Parathyroid adenoma (tissue), 2 donors: ENCODE measurements at regions not wholly inside any gene's neighbourhood (a gene's known extent, or its start where the extent isn't known, plus 50 kb on each side); places are given as distances from the start of the nearest gene placed in this dataset.

ENCODE experiments used
- H2AFZ ChIP-seq: fragments of 300-600 bp; sonication (generic); one replicate; pipeline ENCODE4 v1.7.0; 2017; ENCODE audit warnings: antibody characterized with exemption, mild to moderate bottlenecking
- H3K27ac ChIP-seq: fragments of 300-600 bp; sonication (generic); one replicate; pipeline ENCODE4 v1.7.0; 2017
- H3K27me3 ChIP-seq: fragments of 300-600 bp; sonication (generic); one replicate; pipeline ENCODE4 v1.7.0; 2017; ENCODE audit warnings: low read length; ENCODE audit not compliant: control insufficient read depth, insufficient read depth
- H3K36me3 ChIP-seq: fragments of 300-600 bp; sonication (generic); one replicate; pipeline ENCODE4 v1.7.0; 2017; ENCODE audit warnings: low read length; ENCODE audit not compliant: control insufficient read depth, insufficient read depth
- H3K4me1 ChIP-seq: fragments of 300-600 bp; sonication (generic); one replicate; pipeline ENCODE4 v1.7.0; 2017; ENCODE audit warnings: control low read depth
- H3K4me2 ChIP-seq: fragments of 300-600 bp; sonication (generic); one replicate; pipeline ENCODE4 v1.7.0; 2017; ENCODE audit warnings: low read length
- H3K4me3 ChIP-seq: fragments of 300-600 bp; sonication (generic); one replicate; pipeline ENCODE4 v1.7.0; 2017; ENCODE audit warnings: low read depth, low read length
- H3K79me2 ChIP-seq: fragments of 300-600 bp; sonication (generic); one replicate; pipeline ENCODE4 v1.7.0; 2017; ENCODE audit warnings: control low read depth
- H3K9ac ChIP-seq: fragments of 300-600 bp; sonication (generic); one replicate; pipeline ENCODE4 v1.7.0; 2017; ENCODE audit warnings: mild to moderate bottlenecking
- H3K9me3 ChIP-seq: fragments of 300-600 bp; sonication (generic); one replicate; pipeline ENCODE4 v1.7.0; 2017; ENCODE audit warnings: low read length; ENCODE audit not compliant: control insufficient read depth
- TF ChIP-seq, protein P1 (sequence below): fragments of 300-600 bp; sonication (generic); IDR thresholded peaks from one replicate; pipeline ENCODE4 v1.7.0; 2017; ENCODE audit warnings: antibody characterized with exemption, mild to moderate bottlenecking
- donor health status: primary hyperparathyroidism.

- Histone ChIP-seq H3K9me3 (no peaks in the 10 kb centered on the region), H3K79me2 (no peaks in the 10 kb centered on the region), H3K4me3 (no peak overlapping the region), H3K27ac (no peak overlapping the region), H2AFZ (no peak overlapping the region), H3K27me3 (no peaks in the 10 kb centered on the region), H3K9ac (no peak overlapping the region), H3K36me3 (no peaks in the 10 kb centered on the region), H3K4me1 (no peaks in the 10 kb centered on the region), H3K4me2 (no peak overlapping the region)
- TF ChIP-seq, protein P1, sequence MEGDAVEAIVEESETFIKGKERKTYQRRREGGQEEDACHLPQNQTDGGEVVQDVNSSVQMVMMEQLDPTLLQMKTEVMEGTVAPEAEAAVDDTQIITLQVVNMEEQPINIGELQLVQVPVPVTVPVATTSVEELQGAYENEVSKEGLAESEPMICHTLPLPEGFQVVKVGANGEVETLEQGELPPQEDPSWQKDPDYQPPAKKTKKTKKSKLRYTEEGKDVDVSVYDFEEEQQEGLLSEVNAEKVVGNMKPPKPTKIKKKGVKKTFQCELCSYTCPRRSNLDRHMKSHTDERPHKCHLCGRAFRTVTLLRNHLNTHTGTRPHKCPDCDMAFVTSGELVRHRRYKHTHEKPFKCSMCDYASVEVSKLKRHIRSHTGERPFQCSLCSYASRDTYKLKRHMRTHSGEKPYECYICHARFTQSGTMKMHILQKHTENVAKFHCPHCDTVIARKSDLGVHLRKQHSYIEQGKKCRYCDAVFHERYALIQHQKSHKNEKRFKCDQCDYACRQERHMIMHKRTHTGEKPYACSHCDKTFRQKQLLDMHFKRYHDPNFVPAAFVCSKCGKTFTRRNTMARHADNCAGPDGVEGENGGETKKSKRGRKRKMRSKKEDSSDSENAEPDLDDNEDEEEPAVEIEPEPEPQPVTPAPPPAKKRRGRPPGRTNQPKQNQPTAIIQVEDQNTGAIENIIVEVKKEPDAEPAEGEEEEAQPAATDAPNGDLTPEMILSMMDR, result no peak
These were observed 256.9 kb downstream of the GPATCH2 start for GRCh38 chr1:217373761-217374701.

DNA sequence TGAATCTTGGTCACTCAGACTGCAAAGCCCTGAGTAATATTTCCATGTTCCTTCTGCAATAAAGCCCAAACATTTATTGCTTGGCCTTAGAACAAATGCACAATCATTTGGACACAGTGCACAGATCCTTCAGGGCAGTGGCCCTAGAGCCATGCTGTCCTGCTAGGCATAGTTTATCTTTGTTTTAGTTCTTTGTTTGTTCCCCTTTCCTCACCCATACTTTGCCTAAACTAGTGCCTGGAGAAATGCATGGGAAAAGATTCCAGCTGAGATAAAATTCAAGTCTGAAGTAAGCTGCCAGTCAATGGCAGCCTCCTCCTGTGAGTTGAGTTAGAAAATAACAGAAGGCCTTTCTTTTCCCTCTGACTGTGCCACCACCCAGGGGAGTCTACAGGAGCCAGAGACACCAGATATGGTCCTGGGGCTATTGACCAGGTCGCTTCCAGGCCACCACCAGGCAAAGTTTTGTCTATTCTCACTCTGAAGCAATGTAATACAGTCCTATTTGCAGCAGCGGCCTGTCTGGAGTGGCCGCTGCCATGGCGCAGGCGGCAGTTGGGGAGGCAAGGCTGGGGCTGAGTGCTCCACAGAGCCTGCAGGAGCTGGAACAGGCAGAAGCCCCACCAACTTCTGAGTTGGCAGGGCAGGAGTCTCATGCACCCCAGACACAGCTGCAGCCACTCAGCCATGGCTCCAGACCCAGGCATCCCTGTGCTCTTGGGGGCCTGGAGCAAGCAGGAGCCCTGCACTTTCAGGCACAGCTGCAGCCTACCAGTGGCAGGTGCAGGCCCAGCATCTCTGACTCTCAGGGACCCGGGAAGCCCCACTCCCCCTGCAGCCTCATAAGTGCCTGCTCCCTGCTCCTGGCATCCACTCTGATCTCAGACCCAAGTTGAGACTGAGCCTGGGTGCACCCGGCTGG lies 258.6 kb downstream of the GPATCH2 start:
- H2AFZ ChIP-seq, result no peak overlapping the region
- H3K27me3 ChIP-seq, result no peaks in the 10 kb centered on the region
- H3K4me1 ChIP-seq, result no peaks in the 10 kb centered on the region
- no peak overlapping the region for H3K4me2 ChIP-seq
- H3K4me3 ChIP-seq, result no peak overlapping the region
- TF ChIP-seq, protein P1, result no peak
- H3K79me2 ChIP-seq, result no peaks in the 10 kb centered on the region
- H3K27ac ChIP-seq, result no peak overlapping the region
- H3K36me3 ChIP-seq, result no peaks in the 10 kb centered on the region
- no peak overlapping the region for H3K9ac ChIP-seq
- H3K9me3 ChIP-seq, result no peaks in the 10 kb centered on the region

DNA sequence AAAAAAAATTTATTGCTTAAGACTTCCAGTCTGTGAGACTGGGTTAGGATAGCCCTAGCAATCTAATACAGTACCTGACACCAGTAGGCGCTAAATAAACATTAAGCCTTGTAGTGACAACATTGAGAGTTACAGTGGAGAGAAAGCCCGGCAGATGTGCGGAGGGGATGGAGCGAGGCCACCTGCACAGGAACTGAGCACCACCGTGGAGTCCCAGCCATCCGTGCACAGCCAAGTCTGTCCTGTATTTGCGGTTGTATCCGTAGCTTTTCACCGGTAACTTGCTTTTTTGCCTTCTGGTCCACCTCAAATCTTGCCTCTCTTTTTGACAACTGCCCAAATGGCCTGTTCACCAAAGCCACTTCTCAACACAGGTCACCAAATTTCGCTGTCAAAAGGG lies 260.1 kb downstream of the GPATCH2 start:
- no peak overlapping the region for H3K27ac ChIP-seq
- H3K79me2 ChIP-seq, result no peaks in the 10 kb centered on the region
- no peak overlapping the region for H2AFZ ChIP-seq
- no peaks in the 10 kb centered on the region for H3K27me3 ChIP-seq
- TF ChIP-seq, protein P1, result no peak
- no peak overlapping the region for H3K9ac ChIP-seq
- H3K4me2 ChIP-seq, result no peak overlapping the region
- H3K4me3 ChIP-seq, result no peak overlapping the region
- no peaks in the 10 kb centered on the region for H3K9me3 ChIP-seq
- H3K4me1 ChIP-seq, result no peaks in the 10 kb centered on the region
- H3K36me3 ChIP-seq, result no peaks in the 10 kb centered on the region

DNA sequence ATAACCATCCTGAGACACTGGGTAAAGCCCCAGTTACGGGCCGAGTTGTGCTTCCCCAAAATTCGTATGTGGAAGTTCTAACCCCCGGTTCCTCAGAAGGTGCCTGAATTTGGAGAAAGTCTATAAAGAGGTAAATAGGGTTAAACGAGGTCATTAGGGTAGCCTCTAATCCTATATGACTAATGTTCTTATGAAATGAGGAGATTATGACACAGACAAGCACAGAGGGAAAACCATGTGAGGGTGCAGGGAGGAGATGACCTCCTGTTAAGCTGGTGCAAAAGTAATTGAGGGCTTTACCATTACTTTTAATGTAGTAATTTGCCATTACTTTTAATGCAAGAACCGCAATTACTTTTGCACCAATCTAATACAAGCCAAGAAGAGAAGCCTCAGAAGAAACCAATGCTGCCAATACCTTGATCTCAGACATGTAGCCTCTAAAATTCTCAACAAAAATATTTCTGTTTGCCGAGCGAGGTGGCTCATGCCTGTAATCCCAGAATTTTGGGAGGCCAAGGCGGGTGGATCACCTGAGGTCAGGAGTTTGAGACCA lies 260.8 kb downstream of the GPATCH2 start:
- no peaks in the 10 kb centered on the region for H3K36me3 ChIP-seq
- H3K79me2 ChIP-seq, result no peaks in the 10 kb centered on the region
- H3K4me3 ChIP-seq, result no peak overlapping the region
- no peaks in the 10 kb centered on the region for H3K4me1 ChIP-seq
- no peak overlapping the region for H3K9ac ChIP-seq
- peak overlapping the region; percentile 30 for H3K4me2 ChIP-seq
- no peaks in the 10 kb centered on the region for H3K9me3 ChIP-seq
- no peak overlapping the region for H3K27ac ChIP-seq
- no peaks in the 10 kb centered on the region for H3K27me3 ChIP-seq
- TF ChIP-seq, protein P1, result no peak
- no peak overlapping the region for H2AFZ ChIP-seq
